Body of pancreas (tissue), 4 donors: ENCODE measurements at regions not wholly inside any gene's neighbourhood (a gene's known extent, or its start where the extent isn't known, plus 50 kb on each side); places are given as distances from the start of the nearest gene placed in this dataset.

Experiments
- ATAC-seq: fragments of 150-250 bp; one replicate; pipeline ENCODE4 v1.9.1; 2016
- DNase-seq, 4 donors: peaks; one replicate each; pipeline ENCODE4 v3.0.0-alpha.2; 2019
- H3K27ac ChIP-seq, 4 donors: fragments of 200-600 bp; sonication (generic); 1 replicate in 3 of 4; 2 replicates in 1 of 4; pipeline versions ENCODE4 v1.5.1 to v1.6.1; 2016 to 2019; ENCODE audit warnings: mild to moderate bottlenecking in 1 of 4, mixed read lengths in 1 of 4, moderate library complexity in 1 of 4
- H3K27me3 ChIP-seq, 2 donors: fragments of 200-600 bp; sonication (generic); one replicate each; pipeline ENCODE4 v1.6.0; 2016; ENCODE audit warnings: mild to moderate bottlenecking in 1 of 2
- H3K36me3 ChIP-seq, 2 donors: fragments of 200-600 bp; sonication (generic); replicated peaks in 1 of 2; 2 replicates each; pipeline ENCODE4 v1.5.1; 2016; ENCODE audit warnings: low read depth in 2 of 2; ENCODE audit not compliant: insufficient read depth in 1 of 2
- H3K4me1 ChIP-seq: fragments of 200-600 bp; sonication (generic); one replicate; pipeline ENCODE4 v1.6.0; 2016
- H3K4me3 ChIP-seq, 2 donors: fragments of 200-600 bp; sonication (generic); 1 replicate in 1 of 2; 2 replicates in 1 of 2; pipeline ENCODE4 v1.5.1; 2016 to 2019
- H3K9me3 ChIP-seq, 3 donors: fragments of 200-600 bp; sonication (generic); 1 replicate in 2 of 3; 2 replicates in 1 of 3; pipeline ENCODE4 v1.5.1; 2016
- POLR2A ChIP-seq, 3 donors: fragments of 450-650 bp; IDR thresholded peaks; one replicate each; pipeline ENCODE4 v1.6.1; 2016; ENCODE audit warnings: antibody characterized with exemption in 3 of 3, mild to moderate bottlenecking in 2 of 3
- WGBS, 2 donors: methylation state at CpG; one replicate each; pipeline ENCODE4 v1.1.5; 2017; 5-methylcytosine and 5-hydroxymethylcytosine counted together
- intact Hi-C: fragments of 100-400 bp; cut with DNase I; formaldehyde crosslinking; loops from one replicate; pipeline ENCODE4 v1.15.1; 2023
- TF ChIP-seq, protein P1 (sequence below), 7 experiments: fragments of 450-650 bp in 4 of 7; fragments of 200-600 bp in 3 of 7; sonication (generic) in 3 of 7; IDR thresholded peaks; one replicate each; pipeline ENCODE4 v1.5.1; 2016 to 2019; ENCODE audit warnings: antibody characterized with exemption in 7 of 7

DNA sequence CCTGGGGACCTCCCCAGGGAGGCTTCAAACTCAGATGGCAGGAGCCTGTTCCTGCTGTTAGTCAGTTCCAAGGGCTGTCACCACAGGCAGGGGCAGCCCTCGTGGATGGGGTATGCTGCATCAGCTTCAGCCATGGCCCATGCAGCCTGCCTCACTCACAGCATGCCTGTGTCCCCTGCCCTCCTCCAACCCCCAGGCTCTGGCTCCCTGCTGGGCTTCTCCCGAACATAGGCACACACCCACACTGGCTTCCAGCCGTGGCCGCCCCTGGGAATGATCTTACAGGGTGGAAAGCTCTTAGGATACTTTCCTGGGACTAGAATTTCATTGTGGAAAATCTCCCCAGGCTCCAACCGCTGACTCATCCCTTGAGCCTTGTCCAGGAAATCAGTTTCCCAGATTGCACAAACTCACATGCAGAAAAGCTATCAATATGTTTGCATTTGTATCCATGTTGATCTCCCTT, 163.8 kb downstream of the SEC61B start:
- no peaks in the 10 kb centered on the region for H3K9me3 ChIP-seq
- H3K27ac ChIP-seq = peak overlapping the region in 1 of 4 donors; percentile 7
- ATAC-seq (no peak), DNase-seq (peak in 1 of 4 donors; percentile 10)
- no peaks in the 10 kb centered on the region for H3K36me3 ChIP-seq
- intact Hi-C loops = no loop called here
- no peak overlapping the region for H3K4me3 ChIP-seq
- TF ChIP-seq, protein P1, sequence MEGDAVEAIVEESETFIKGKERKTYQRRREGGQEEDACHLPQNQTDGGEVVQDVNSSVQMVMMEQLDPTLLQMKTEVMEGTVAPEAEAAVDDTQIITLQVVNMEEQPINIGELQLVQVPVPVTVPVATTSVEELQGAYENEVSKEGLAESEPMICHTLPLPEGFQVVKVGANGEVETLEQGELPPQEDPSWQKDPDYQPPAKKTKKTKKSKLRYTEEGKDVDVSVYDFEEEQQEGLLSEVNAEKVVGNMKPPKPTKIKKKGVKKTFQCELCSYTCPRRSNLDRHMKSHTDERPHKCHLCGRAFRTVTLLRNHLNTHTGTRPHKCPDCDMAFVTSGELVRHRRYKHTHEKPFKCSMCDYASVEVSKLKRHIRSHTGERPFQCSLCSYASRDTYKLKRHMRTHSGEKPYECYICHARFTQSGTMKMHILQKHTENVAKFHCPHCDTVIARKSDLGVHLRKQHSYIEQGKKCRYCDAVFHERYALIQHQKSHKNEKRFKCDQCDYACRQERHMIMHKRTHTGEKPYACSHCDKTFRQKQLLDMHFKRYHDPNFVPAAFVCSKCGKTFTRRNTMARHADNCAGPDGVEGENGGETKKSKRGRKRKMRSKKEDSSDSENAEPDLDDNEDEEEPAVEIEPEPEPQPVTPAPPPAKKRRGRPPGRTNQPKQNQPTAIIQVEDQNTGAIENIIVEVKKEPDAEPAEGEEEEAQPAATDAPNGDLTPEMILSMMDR (IDR thresholded peaks at IDR 0.05) = no peak
- TF ChIP-seq POLR2A (IDR thresholded peaks at IDR 0.05) = no peak
- H3K27me3 ChIP-seq = no peaks in the 10 kb centered on the region
- WGBS, 2 donors = 61 to 72% methylated on average over 5 of the region's 5 CpGs
- no peaks in the 10 kb centered on the region for H3K4me1 ChIP-seq

DNA sequence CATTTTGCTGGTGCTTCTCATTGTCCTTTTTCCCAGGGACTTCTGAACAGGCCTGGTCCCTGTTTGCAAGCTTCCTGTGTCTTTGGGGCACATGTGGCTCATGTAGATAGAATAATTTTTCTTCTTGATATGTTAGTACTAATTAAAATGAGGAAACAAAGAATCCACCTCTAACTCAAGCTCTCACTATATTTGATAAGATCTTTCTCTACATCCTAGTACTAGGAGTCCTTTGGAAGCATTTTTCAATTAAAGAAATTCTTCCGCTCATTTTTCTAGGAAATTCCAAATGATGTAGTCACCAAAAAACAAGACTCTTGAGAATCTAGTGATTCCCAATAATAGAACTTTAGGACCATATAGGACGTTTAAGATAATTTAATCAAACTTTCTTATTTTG, 165.3 kb downstream of the SEC61B start:
- DNase-seq (no peak), ATAC-seq (no peak)
- H3K4me3 ChIP-seq = no peak overlapping the region
- H3K9me3 ChIP-seq = no peaks in the 10 kb centered on the region
- no peaks in the 10 kb centered on the region for H3K36me3 ChIP-seq
- intact Hi-C loops = no loop called here
- no peak overlapping the region for H3K27ac ChIP-seq
- no peaks in the 10 kb centered on the region for H3K4me1 ChIP-seq
- no peaks in the 10 kb centered on the region for H3K27me3 ChIP-seq
- TF ChIP-seq POLR2A (IDR thresholded peaks at IDR 0.05) = no peak
- TF ChIP-seq, protein P1 (IDR thresholded peaks at IDR 0.05) = no peak
- WGBS, 2 donors = 68 to 77% methylated on average over 2 of the region's 2 CpGs

DNA sequence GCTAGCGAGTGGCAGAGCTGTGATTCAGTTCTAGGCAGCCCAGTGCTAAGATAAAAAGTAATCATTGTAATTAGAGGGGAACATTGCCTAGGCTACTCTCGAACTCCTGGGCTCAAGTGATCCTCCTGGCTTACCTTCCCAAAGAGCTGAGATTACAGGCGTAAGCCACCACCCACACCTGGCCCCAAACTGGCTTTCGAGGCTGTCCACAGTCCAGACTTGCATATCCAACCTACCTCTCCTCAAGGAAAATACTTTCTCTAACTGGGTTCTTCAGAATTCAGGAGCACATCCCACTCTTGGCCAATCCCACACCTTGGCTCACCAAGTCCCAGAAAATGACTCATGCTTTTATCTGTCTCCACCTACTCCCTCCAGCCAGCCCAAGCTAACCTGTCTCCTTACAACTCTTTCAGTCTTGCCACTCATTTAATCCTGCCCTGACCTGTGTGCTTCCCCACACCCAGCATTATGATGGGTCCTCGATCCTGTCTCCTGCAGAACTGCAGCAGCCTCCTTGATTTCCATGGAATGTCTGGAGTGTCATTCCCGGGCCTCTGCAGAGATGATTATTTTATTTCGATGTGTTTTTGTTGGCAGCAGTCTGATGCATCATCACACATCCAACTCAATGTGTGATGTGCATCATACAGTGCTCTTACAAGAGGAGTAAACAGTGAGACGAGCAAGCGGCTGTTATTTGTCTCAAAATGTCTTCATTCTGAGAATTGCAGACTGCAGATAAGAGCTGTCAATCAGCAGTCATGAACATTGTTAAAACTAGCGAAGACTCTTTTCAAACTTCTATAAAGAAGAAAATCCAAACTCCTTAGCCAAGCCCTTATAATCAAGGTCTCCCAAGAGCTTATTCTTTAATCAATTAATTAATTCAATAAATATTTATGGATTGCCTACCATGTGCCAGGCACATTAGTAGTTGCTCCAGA, 167.3 kb downstream of the SEC61B start:
- Histone ChIP-seq H3K4me1 (no peaks in the 10 kb centered on the region), H3K4me3 (no peak overlapping the region), H3K27me3 (no peaks in the 10 kb centered on the region), H3K27ac (no peak overlapping the region), H3K9me3 (no peaks in the 10 kb centered on the region), H3K36me3 (no peaks in the 10 kb centered on the region)
- WGBS, 2 donors = 81 to 88% methylated on average over 10 of the region's 10 CpGs
- ATAC-seq (no peak), DNase-seq (no peak)
- TF ChIP-seq, protein P1 (IDR thresholded peaks at IDR 0.05) = no peak
- no peak for TF ChIP-seq POLR2A (IDR thresholded peaks at IDR 0.05)
- intact Hi-C loops = no loop called here

DNA sequence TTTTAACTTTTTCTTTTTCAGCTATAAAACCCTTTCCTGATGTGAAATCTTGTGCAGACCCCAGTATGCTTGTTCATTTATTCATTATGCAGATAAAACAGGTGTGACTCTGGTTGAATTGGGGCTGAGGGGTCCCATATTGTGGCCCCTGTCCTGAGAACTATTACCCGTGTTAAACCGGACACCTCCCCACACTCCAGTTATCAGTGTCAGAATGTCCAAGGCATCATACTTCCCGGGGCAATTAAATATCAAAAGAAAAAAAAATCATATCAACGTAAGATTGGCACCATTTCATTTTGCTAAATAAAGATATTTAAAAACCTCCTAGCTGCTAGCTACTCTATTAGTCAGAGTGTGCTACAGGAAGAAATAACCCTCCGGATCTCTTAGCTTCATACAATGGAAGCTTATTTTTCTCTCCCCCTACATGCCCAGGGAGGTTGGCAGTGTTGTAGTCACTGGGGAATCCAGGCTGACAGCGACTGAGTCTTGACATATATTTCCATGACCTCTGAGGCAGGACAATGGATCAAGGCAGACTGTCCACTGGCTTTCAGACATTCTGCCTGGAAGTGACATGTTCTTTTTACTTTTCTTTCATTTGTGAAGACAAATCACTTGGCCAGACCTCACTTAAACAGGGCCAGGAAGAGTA, 170.0 kb downstream of the SEC61B start:
- intact Hi-C loops = no loop called here
- Histone ChIP-seq H3K4me1 (no peaks in the 10 kb centered on the region), H3K4me3 (no peak overlapping the region), H3K27me3 (no peaks in the 10 kb centered on the region), H3K9me3 (no peaks in the 10 kb centered on the region), H3K36me3 (no peaks in the 10 kb centered on the region), H3K27ac (no peak overlapping the region)
- no peak for ATAC-seq
- 69 to 72% methylated on average over 6 of the region's 6 CpGs for WGBS, 2 donors
- DNase-seq = no peak
- TF ChIP-seq POLR2A (IDR thresholded peaks at IDR 0.05) = no peak
- TF ChIP-seq, protein P1 (IDR thresholded peaks at IDR 0.05) = no peak
